ENCODE measurements at regions not wholly inside any gene's neighbourhood (a gene's known extent, or its start where the extent isn't known, plus 50 kb on each side); places are given as distances from the start of the nearest gene placed in this dataset.

DNA sequence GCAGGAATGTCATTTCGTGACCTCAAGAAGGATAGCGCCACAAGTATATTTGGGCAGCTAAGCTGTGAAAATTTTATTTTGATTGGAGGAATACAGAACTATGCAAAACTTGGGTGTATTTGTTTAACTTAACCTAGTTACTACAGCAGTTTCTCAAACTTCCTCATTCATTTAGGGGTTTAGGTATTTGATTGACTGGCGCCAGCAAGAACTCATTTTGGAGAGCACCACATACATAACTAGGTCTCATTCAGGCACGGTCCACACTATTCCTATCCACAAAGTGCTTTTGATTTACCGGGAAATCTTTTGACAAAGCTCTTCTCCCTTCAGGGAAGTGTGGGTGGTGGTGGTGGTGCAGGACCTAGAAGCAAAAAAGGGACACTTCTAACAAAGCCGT lies 155.1 kb upstream of the NRIP1 start:
- TF ChIP-seq, protein P1, sequence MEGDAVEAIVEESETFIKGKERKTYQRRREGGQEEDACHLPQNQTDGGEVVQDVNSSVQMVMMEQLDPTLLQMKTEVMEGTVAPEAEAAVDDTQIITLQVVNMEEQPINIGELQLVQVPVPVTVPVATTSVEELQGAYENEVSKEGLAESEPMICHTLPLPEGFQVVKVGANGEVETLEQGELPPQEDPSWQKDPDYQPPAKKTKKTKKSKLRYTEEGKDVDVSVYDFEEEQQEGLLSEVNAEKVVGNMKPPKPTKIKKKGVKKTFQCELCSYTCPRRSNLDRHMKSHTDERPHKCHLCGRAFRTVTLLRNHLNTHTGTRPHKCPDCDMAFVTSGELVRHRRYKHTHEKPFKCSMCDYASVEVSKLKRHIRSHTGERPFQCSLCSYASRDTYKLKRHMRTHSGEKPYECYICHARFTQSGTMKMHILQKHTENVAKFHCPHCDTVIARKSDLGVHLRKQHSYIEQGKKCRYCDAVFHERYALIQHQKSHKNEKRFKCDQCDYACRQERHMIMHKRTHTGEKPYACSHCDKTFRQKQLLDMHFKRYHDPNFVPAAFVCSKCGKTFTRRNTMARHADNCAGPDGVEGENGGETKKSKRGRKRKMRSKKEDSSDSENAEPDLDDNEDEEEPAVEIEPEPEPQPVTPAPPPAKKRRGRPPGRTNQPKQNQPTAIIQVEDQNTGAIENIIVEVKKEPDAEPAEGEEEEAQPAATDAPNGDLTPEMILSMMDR (IDR thresholded peaks at IDR 0.05), result no peak
- TF ChIP-seq POLR2A (IDR thresholded peaks at IDR 0.05), result no peak
